NT2/D1 (cell line): ENCODE measurements at regions not wholly inside any gene's neighbourhood (a gene's known extent, or its start where the extent isn't known, plus 50 kb on each side); places are given as distances from the start of the nearest gene placed in this dataset.

Experiments used
- DNase-seq: peaks from one replicate; pipeline ENCODE4 v3.0.0-alpha.2; 2011; ENCODE audit warnings: low read depth, low spot score
- H3K27me3 ChIP-seq: 2 replicates; pipeline ENCODE4 v1.6.0; 2011; ENCODE audit warnings: mild to moderate bottlenecking; ENCODE audit not compliant: insufficient read length, insufficient read depth
- H3K36me3 ChIP-seq: 2 replicates; pipeline ENCODE4 v1.6.1; 2011; ENCODE audit warnings: mild to moderate bottlenecking, low read length, mixed read lengths; ENCODE audit not compliant: insufficient read depth, insufficient read length
- H3K4me1 ChIP-seq: 2 replicates; pipeline ENCODE4 v1.5.1; 2011; ENCODE audit not compliant: insufficient read depth, insufficient read length
- H3K4me3 ChIP-seq: 2 replicates; pipeline ENCODE4 v1.5.1; 2011; ENCODE audit warnings: low read depth; ENCODE audit not compliant: insufficient read length
- H3K9ac ChIP-seq: 2 replicates; pipeline ENCODE4 v1.6.0; 2011; ENCODE audit warnings: low read depth; ENCODE audit not compliant: insufficient read length
- H3K9me3 ChIP-seq: 2 replicates; pipeline ENCODE4 v1.5.1; 2011; ENCODE audit warnings: mild to moderate bottlenecking, low read length; ENCODE audit not compliant: insufficient read depth
- SUZ12 ChIP-seq: IDR thresholded peaks from 2 replicates; pipeline ENCODE4 v1.6.1; 2011; ENCODE audit not compliant: insufficient read length, insufficient read depth; ENCODE audit errors: extremely low read depth
- YY1 ChIP-seq: IDR thresholded peaks from 2 replicates; pipeline ENCODE4 v1.6.1; 2011; ENCODE audit not compliant: insufficient read length, insufficient read depth
- ZNF274 ChIP-seq: IDR thresholded peaks from 2 replicates; pipeline ENCODE4 v1.6.1; 2011; ENCODE audit warnings: mild to moderate bottlenecking, low read depth, low read length

DNA sequence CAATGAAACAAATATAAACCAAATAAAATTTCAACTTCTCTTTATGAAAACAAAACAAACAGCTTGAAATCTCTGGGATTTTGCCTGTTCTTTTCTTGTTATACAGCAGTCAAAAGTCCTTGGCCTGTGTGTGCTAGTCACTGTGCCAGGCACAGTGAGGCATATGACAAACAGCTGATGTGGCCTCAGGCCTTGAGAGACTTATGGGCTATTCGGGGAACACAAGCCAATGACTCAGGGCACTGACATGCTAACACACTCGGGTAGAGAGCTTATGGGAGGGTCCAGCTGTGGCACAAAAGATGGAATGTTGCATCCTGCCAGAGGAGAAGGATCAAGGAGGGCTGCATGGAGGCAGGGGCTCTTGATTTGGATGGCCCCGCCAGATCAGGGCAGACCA lies 95.4 kb upstream of the NKX2-2 start:
- Histone ChIP-seq H3K9me3 (no peaks in the 10 kb centered on the region), H3K36me3 (no peaks in the 10 kb centered on the region), H3K4me1 (no peaks in the 10 kb centered on the region), H3K27me3 (peaks cover 5% of the 10 kb centered on the region), H3K4me3 (no peak overlapping the region), H3K9ac (no peak overlapping the region)
- DNase-seq = no peak
- TF ChIP-seq SUZ12 = no peak
- no peak for TF ChIP-seq ZNF274
- TF ChIP-seq YY1 = no peak

DNA sequence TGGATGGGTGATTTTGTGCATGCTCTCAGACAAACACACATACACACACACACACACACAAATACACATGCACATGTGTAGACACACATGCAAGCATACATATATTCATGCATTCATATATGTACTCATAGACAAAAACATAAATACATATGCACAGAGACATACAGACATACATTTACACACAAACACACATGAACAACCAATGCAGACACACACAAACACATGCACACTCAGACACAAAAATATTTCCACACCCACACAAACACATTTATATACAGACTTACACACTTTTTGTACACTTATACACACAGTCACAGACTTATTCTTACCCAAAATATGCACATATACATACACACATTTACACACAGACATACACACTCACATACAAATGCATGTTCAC lies 94.9 kb upstream of the NKX2-2 start:
- no peaks in the 10 kb centered on the region for H3K9me3 ChIP-seq
- no peak for DNase-seq
- peaks cover 1% of the 10 kb centered on the region for H3K27me3 ChIP-seq
- TF ChIP-seq ZNF274 (no peak), YY1 (no peak), SUZ12 (no peak)
- no peaks in the 10 kb centered on the region for H3K36me3 ChIP-seq
- H3K9ac ChIP-seq = no peak overlapping the region
- no peaks in the 10 kb centered on the region for H3K4me1 ChIP-seq
- H3K4me3 ChIP-seq = no peak overlapping the region

DNA sequence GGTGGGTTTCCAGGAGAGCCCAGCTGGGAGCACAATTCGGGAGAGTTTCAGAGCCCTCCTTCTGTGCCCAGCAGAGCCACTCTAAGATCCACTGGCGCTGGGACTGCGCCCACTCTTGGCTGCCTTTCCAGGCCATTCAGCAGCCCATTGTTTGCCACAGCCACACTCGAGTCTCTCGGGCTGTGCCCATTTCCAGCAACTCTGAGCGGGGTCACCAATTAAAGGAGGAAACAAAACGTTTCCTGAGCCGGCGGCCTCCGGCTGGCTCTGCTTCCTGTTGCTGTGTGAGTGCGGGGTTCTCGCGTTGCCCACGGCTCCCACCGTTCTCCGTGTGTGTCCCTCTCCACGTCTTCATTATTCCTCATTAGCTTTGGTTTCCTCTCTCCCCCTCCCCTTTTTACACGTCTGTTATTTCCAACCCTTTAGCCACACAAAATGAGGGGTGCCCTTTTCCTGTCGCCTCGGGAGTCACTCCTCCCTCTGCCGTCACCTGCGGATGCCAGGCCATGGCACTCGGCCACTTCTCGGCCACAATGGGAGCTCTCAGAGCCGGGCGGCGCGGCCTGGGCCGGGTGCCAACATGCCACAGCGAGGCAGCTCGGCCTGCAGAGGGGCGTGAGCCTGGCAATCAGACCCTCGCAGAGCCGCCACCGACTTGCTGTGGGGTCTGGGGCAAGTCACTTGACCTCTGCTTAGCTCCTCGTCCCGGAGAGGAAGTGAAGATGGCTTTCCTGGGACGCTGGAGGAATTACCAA lies 94.3 kb upstream of the NKX2-2 start:
- Histone ChIP-seq H3K4me3 (no peak overlapping the region), H3K9ac (no peak overlapping the region), H3K4me1 (no peaks in the 10 kb centered on the region), H3K27me3 (no peaks in the 10 kb centered on the region), H3K36me3 (no peaks in the 10 kb centered on the region), H3K9me3 (no peaks in the 10 kb centered on the region)
- no peak for TF ChIP-seq SUZ12
- TF ChIP-seq YY1 = no peak
- no peak for TF ChIP-seq ZNF274
- no peak for DNase-seq

DNA sequence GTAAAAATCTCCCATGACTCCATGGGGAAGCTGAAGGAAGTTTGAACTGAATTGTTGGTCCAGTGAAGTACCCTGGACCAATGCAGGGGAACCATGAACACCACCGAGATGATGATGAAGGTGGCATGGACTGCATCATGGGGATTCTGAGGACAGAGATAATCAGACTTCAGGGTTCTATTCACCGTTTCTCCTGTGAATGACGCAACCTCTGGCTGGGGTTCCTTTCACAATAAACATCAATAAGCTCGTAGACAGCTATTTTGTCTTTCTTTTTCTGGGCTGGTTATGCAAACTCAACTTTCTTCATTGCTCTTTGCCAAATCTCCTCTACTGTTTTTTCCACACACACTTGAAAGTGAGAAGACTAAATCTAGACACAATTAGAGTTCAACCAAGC lies 87.9 kb upstream of the NKX2-2 start:
- Histone ChIP-seq H3K9me3 (peaks cover 7% of the 10 kb centered on the region; the same call in 1 of the 2 replicates), H3K36me3 (no peaks in the 10 kb centered on the region), H3K9ac (no peak overlapping the region), H3K4me1 (no peaks in the 10 kb centered on the region), H3K27me3 (no peaks in the 10 kb centered on the region), H3K4me3 (no peak overlapping the region)
- no peak for DNase-seq
- TF ChIP-seq YY1 (no peak), ZNF274 (no peak), SUZ12 (no peak)

DNA sequence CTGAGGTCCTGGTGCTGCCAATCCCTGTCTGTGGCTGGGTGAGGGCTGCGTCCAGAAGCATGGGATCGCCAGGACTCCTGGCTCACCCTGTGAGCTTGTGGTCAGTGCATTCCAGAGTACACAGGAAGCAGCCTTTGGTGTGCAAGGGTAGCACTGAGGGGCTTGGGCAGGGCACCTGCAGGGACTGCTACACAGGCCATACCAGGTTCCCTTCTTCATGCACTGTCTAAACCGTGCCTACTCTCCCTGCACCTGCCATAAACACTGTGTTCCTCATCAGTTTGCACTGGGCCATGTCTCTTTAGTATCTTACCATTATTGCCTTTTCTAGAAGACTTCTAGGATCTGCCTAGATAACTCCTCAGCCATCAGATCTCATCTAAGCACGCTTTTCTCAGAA lies 72.8 kb upstream of the NKX2-2 start:
- Histone ChIP-seq H3K9me3 (no peaks in the 10 kb centered on the region; the same call in 1 of the 2 replicates), H3K9ac (no peak overlapping the region), H3K4me1 (no peaks in the 10 kb centered on the region), H3K4me3 (no peak overlapping the region), H3K27me3 (no peaks in the 10 kb centered on the region), H3K36me3 (no peaks in the 10 kb centered on the region)
- no peak for DNase-seq
- TF ChIP-seq SUZ12 (no peak), ZNF274 (no peak), YY1 (no peak)

DNA sequence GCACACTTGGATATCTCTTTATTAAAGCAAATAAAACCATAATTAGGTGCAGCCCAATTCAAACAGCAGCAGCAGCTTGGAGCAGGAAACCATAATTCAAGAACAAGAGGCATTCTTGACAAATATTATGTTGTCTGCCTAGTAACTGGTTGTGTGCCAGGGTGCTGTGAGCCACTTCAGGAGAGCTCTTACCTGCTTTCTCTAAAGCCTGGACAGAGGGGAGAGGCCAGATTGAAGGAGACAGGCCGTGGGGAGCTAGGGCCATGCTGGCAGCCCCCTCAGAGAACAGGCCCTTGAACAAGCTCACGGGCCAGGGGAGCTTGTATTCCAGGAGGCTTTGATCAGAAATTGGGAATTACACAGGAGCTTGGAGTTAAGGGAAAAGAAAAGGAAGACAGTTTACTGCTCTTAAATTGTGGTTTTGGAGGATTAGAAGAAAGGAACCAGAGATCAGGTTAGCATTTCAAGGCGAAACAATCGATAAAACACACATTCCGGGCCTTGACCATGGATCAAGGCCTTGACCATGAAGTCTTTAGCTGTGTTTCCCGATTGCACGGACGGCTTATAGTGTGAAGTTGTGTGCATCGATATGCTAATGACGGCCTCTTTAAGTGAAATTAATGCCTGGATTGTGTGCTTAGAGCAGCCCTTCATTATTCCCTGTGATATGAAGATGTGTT lies 69.8 kb upstream of the NKX2-2 start:
- Histone ChIP-seq H3K27me3 (no peaks in the 10 kb centered on the region), H3K4me1 (no peaks in the 10 kb centered on the region), H3K36me3 (no peaks in the 10 kb centered on the region), H3K9me3 (no peaks in the 10 kb centered on the region; the same call in 1 of the 2 replicates), H3K4me3 (no peak overlapping the region), H3K9ac (no peak overlapping the region)
- DNase-seq = no peak
- TF ChIP-seq YY1 = no peak
- TF ChIP-seq SUZ12 = no peak
- no peak for TF ChIP-seq ZNF274

DNA sequence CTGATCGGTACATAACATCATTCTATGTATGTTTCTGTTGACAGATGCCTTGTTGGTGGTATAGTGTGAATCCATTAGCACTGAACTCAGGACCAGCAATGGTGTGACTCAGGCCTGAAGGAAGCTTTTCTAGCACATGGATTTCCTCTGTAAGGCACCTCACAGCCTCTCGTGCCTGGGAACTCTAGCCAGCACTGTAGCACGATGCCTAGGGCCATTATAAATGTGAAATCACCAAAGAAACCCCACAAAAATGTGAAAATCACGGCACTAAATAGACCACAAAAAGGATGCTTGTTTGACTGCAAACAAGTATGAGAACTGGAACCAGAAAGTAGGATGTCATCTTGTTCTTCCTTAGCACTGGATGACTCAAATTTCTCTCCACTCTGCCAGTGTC lies 63.7 kb upstream of the NKX2-2 start:
- no peaks in the 10 kb centered on the region for H3K4me1 ChIP-seq
- DNase-seq = no peak
- no peaks in the 10 kb centered on the region for H3K27me3 ChIP-seq
- no peaks in the 10 kb centered on the region for H3K9me3 ChIP-seq
- H3K4me3 ChIP-seq = no peak overlapping the region
- no peak overlapping the region for H3K9ac ChIP-seq
- TF ChIP-seq SUZ12 = no peak
- no peak for TF ChIP-seq ZNF274
- no peak for TF ChIP-seq YY1
- H3K36me3 ChIP-seq = no peaks in the 10 kb centered on the region
